Kidney (tissue), 13 donors: ENCODE measurements at regions not wholly inside any gene's neighbourhood (a gene's known extent, or its start where the extent isn't known, plus 50 kb on each side); places are given as distances from the start of the nearest gene placed in this dataset.

Source experiments
- DNase-seq, 5 donors: peaks; one replicate each; pipeline ENCODE4 v3.0.0-alpha.2; 2013 to 2020
- FAIRE-seq: peaks from 2 replicates; lab custom pipeline; 2012; peaks lifted over from hg19 to GRCh38; lab: Jason Lieb, UNC
- H3K27ac ChIP-seq, 2 donors: one replicate each; pipeline ENCODE4 v1.7.0; 2013; ENCODE audit warnings: low read depth in 2 of 2, low read length in 2 of 2, inconsistent platforms in 1 of 2
- H3K27me3 ChIP-seq: one replicate; pipeline ENCODE4 v1.7.1; 2013; ENCODE audit warnings: low read length, inconsistent platforms; ENCODE audit not compliant: control insufficient read depth, insufficient read depth
- H3K36me3 ChIP-seq, 3 donors: one replicate each; pipeline versions ENCODE4 v1.7.0 to v1.7.1; 2013; ENCODE audit warnings: low read length in 3 of 3, control low read depth in 1 of 3, inconsistent platforms in 1 of 3; ENCODE audit not compliant: insufficient read depth in 3 of 3, control insufficient read depth in 2 of 3
- H3K4me1 ChIP-seq, 3 donors: one replicate each; pipeline versions ENCODE4 v1.7.0 to v1.7.1; 2013; ENCODE audit warnings: low read length in 3 of 3, inconsistent platforms in 1 of 3, low read depth in 1 of 3; ENCODE audit not compliant: control insufficient read depth in 2 of 3, insufficient read depth in 2 of 3
- H3K4me3 ChIP-seq, 3 donors: one replicate each; pipeline versions ENCODE4 v1.7.0 to v1.8.1; 2013; ENCODE audit warnings: low read length in 3 of 3, control low read depth in 1 of 3, inconsistent platforms in 1 of 3
- H3K9ac ChIP-seq, 3 donors: one replicate each; pipeline versions ENCODE4 v1.7.0 to v1.7.1; 2013; ENCODE audit warnings: low read length in 3 of 3, control low read depth in 1 of 3, inconsistent platforms in 1 of 3
- H3K9me3 ChIP-seq, 3 donors: one replicate each; pipeline versions ENCODE4 v1.7.0 to v1.7.1; 2013; ENCODE audit warnings: low read length in 3 of 3, control low read depth in 1 of 3, inconsistent platforms in 1 of 3; ENCODE audit not compliant: control insufficient read depth in 2 of 3, insufficient read depth in 1 of 3
- intact Hi-C: fragments of 100-400 bp; cut with DNase I; formaldehyde crosslinking; loops from one replicate; pipeline ENCODE4 v1.11.1; 2022
- TF ChIP-seq, protein P1 (sequence below): IDR thresholded peaks from 3 replicates; pipeline ENCODE4 v1.5.1; 2012; ENCODE audit warnings: mild to moderate bottlenecking, moderate library complexity, borderline replicate concordance; ENCODE audit not compliant: insufficient read depth; ENCODE audit errors: extremely low read depth
- donor health status: control.
- donor health status: control.
- donor health status: control.
- donor health status: control.
- donor health status: control.
- donor health status: DM: yes; HTN: yes; CAD: no.
- donor health status: Normal renal cell carcinoma (clear cell type).

DNA sequence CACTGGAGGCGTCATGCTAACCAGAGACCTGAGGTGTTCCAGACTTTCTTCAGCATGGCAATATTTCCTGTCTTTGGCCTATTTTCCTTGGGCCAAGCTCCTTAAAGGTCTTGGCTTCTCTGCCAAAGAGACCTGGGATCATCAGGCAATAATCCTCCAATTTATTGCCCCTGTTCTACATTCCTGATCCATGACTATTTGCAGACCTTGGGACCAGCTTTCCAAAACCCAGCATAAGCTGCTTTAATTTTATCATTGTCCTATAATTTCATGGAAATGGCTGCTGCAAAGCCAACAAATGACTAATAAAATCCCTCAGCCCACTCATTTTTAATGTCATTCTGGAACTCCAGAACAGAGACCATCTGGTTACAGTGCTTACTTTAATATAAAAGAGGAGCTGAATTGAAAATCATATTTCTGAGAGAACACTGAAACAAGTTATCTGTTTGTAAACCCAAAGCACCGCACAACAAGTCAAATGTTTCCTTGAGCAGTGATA, 166.9 kb upstream of the BTG1 start:
- no peaks in the 10 kb centered on the region for H3K36me3 ChIP-seq
- intact Hi-C loops: no loop called here
- FAIRE-seq: no peak
- no peak overlapping the region for H3K9ac ChIP-seq
- H3K4me3 ChIP-seq: no peak overlapping the region
- no peaks in the 10 kb centered on the region for H3K9me3 ChIP-seq
- TF ChIP-seq, protein P1, sequence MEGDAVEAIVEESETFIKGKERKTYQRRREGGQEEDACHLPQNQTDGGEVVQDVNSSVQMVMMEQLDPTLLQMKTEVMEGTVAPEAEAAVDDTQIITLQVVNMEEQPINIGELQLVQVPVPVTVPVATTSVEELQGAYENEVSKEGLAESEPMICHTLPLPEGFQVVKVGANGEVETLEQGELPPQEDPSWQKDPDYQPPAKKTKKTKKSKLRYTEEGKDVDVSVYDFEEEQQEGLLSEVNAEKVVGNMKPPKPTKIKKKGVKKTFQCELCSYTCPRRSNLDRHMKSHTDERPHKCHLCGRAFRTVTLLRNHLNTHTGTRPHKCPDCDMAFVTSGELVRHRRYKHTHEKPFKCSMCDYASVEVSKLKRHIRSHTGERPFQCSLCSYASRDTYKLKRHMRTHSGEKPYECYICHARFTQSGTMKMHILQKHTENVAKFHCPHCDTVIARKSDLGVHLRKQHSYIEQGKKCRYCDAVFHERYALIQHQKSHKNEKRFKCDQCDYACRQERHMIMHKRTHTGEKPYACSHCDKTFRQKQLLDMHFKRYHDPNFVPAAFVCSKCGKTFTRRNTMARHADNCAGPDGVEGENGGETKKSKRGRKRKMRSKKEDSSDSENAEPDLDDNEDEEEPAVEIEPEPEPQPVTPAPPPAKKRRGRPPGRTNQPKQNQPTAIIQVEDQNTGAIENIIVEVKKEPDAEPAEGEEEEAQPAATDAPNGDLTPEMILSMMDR: no peak
- no peak overlapping the region for H3K27ac ChIP-seq
- H3K27me3 ChIP-seq: no peaks in the 10 kb centered on the region
- DNase-seq: no peak
- no peaks in the 10 kb centered on the region for H3K4me1 ChIP-seq

DNA sequence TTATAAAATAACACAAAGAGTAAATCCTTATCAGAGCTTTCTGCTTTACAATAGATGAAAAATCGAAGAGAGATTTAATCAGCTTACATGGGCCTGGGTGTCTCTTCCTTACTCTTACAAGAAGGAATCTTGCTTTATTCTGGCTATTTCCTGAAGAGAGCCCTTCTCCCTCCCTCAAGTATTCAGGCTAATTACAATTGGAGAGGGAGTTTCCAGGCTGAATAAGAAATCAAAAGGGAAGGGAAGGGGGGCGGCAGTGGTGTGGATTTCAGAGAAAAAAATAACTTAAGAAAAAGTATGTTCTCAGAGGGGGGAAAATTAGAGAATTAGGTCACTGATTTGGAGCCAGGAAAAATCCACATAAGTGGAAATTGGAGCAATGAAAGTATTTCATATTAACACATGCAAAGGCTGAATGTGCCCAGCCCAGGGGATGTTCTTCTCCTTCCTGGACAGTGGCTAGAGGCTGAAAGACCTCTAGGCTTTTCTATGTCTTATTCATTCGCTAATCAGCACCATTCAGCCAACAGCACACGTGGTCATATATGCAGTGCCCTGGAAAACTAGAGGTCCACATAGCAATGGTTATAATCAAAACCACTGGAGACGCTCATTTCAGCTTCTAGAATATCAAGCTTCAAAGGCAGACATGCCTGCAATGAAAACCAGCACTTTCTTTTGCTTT, 158.9 kb upstream of the BTG1 start:
- DNase-seq (peak in 2 of 5 donors; percentile 48 to 61), FAIRE-seq (no peak)
- Histone ChIP-seq H3K27ac (no peak overlapping the region), H3K4me3 (no peak overlapping the region), H3K4me1 (no peaks in the 10 kb centered on the region), H3K9ac (no peak overlapping the region), H3K36me3 (no peaks in the 10 kb centered on the region), H3K27me3 (no peaks in the 10 kb centered on the region), H3K9me3 (no peaks in the 10 kb centered on the region)
- TF ChIP-seq, protein P1: no peak
- intact Hi-C loops: no loop called here

DNA sequence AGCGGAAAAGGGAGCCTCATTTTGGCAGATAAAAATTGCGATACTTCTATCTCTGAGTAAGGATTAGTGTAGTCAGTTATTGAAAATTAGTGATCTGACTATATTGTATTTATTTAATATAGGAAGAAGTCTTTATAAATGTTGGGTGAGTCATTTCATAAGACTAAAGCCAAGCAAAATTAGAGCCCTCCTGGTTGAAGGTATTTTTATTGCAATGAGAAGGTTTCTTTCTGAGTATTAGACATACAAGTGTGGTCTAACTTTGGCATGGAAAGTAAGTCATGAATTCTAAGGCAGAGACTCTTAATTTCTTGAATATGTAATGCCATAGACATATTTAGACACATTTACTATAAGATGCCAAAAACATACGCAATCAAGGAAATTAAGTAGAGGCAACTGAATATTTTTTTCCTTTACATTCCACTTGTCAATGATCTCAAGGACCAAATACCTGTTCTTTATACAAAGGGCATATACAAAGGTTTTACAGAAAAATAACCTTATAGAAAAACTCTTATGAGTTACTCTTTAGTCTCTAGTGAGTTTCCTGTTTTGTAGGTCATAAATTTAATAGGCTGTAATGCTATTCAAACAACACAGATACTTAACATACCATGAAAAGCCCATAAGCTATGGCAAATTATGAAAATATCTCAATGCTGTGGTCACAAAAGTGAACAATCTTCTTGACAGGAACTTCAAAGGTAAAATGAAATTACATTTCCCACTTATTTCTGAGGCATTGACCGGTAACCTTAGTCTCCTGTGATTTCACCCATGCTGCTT, 156.6 kb upstream of the BTG1 start:
- DNase-seq (peak in 1 of 5 donors; percentile 6), FAIRE-seq (no peak)
- Histone ChIP-seq H3K9me3 (no peaks in the 10 kb centered on the region), H3K27ac (no peak overlapping the region), H3K36me3 (no peaks in the 10 kb centered on the region), H3K4me3 (no peak overlapping the region), H3K4me1 (no peaks in the 10 kb centered on the region), H3K27me3 (no peaks in the 10 kb centered on the region), H3K9ac (no peak overlapping the region)
- intact Hi-C loops: no loop called here
- TF ChIP-seq, protein P1: no peak
